IPS-18a (cell line): ENCODE measurements at regions not wholly inside any gene's neighbourhood (a gene's known extent, or its start where the extent isn't known, plus 50 kb on each side); places are given as distances from the start of the nearest gene placed in this dataset.

Experiments used
- H3K27ac ChIP-seq: one replicate; pipeline ENCODE4 v1.5.1; 2013; ENCODE audit warnings: low read length
- H3K27me3 ChIP-seq: one replicate; pipeline ENCODE4 v1.6.1; 2013; ENCODE audit warnings: mild to moderate bottlenecking, low read length; ENCODE audit not compliant: control insufficient read depth, insufficient read depth
- H3K36me3 ChIP-seq: one replicate; pipeline ENCODE4 v1.6.1; 2013; ENCODE audit warnings: low read depth, low read length; ENCODE audit not compliant: control insufficient read depth
- H3K4me1 ChIP-seq: one replicate; pipeline ENCODE4 v1.6.1; 2013; ENCODE audit warnings: low read depth, low read length; ENCODE audit not compliant: control insufficient read depth
- H3K4me3 ChIP-seq: one replicate; pipeline ENCODE4 v1.5.1; 2013; ENCODE audit warnings: low read length
- H3K9ac ChIP-seq: one replicate; pipeline ENCODE4 v1.6.1; 2013; ENCODE audit warnings: mild to moderate bottlenecking, low read length, moderate library complexity
- H3K9me3 ChIP-seq: one replicate; pipeline ENCODE4 v1.6.1; 2013; ENCODE audit warnings: low read depth, low read length; ENCODE audit not compliant: control insufficient read depth

DNA sequence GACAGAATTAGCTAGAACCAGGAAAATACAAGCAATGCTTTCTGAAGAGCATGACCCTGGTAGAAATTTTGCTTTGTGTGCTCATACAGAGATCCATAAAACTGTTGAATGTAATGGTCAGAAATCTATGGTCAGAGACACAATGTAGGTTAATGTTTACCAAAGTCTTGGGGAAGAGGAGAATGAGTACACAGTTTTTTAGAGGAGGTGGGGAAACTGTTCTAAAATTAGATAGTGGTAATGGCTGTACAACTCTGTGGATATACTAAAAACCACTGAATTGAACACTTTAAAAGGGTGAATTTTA is 109.5 kb upstream of the ARHGAP5 start:
- Histone ChIP-seq H3K27ac (no peak overlapping the region), H3K9ac (no peak overlapping the region), H3K4me3 (no peak overlapping the region), H3K27me3 (no peaks in the 10 kb centered on the region), H3K4me1 (no peaks in the 10 kb centered on the region), H3K9me3 (peaks cover 10% of the 10 kb centered on the region), H3K36me3 (no peaks in the 10 kb centered on the region)

DNA sequence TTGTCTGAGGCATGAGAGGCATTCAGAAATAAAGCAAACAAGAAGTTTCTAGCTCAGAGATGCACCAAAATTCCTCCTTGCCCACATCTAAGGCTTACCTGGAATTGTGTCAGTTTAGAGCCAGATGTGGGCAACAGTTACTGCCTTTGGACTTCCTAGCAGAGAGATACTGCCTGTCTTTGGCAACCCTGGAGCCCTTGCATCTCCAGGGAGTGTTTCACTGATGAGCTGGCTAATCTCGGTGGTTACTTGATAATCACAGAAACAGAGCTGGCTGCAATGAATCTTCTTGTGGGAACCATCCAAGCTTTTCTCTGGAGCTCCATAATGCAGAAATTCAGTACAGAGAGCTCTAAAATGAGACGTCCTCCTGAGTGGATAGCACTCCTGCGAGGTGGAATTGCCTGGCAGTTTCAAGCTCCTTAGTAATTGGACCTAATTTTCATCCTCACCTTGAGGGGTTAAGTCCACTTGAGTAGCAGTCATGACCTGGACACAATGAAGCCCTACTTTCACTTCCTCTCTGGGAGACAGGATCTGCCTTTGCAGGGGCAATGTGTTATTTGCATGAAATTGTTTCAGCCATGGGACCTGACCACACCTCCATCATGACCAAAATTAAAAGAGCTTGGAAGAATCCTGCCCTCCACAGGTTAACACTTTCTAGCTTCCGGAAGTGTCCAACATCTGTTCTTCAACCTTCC is 108.8 kb upstream of the ARHGAP5 start:
- no peak overlapping the region for H3K27ac ChIP-seq

DNA sequence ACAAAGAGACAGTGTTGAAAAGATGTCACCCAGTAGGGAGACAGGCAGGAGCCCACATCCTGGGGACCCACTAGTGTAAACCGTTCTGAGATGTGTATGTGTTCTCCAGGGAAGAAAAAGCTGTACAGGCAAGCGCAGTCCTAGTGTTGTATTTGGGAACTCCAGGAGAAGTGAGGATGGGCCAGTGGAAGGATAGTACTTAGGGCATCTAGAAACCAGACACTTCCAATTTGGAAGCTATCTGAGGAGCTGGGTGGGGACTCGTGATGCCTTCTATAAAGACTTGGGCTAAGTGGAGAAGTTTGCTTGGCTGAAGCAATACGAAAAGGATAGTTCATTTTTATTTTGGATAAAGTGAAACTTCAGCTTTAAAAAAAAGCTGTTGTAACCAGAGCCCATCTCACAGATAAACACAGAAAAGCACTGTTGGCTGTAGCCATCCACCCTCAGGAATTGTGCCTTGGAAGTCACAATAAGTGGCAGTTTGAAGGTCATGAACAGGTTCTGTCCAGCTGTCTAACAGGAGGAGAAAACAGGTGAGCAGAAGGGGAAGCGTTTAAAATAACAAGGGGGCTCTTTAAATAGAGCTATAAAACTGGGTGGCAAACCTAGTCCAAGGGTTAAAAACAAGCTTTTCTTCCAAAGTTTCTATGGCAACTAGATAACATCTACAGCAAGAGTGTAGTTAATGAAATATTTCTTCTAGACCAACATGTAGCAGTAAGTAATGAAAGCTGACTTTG is 108.0 kb upstream of the ARHGAP5 start:
- H3K9ac ChIP-seq: no peak overlapping the region
- H3K27me3 ChIP-seq: no peaks in the 10 kb centered on the region
- no peaks in the 10 kb centered on the region for H3K4me1 ChIP-seq
- no peaks in the 10 kb centered on the region for H3K36me3 ChIP-seq
- H3K9me3 ChIP-seq: peaks cover 14% of the 10 kb centered on the region
- no peak overlapping the region for H3K27ac ChIP-seq
- H3K4me3 ChIP-seq: no peak overlapping the region

More for the DNA sequence above, 108.8 kb upstream of the ARHGAP5 start:
- Histone ChIP-seq H3K4me1 (no peaks in the 10 kb centered on the region), H3K4me3 (no peak overlapping the region), H3K9me3 (peaks cover 10% of the 10 kb centered on the region), H3K27me3 (no peaks in the 10 kb centered on the region), H3K9ac (no peak overlapping the region), H3K36me3 (no peaks in the 10 kb centered on the region)

DNA sequence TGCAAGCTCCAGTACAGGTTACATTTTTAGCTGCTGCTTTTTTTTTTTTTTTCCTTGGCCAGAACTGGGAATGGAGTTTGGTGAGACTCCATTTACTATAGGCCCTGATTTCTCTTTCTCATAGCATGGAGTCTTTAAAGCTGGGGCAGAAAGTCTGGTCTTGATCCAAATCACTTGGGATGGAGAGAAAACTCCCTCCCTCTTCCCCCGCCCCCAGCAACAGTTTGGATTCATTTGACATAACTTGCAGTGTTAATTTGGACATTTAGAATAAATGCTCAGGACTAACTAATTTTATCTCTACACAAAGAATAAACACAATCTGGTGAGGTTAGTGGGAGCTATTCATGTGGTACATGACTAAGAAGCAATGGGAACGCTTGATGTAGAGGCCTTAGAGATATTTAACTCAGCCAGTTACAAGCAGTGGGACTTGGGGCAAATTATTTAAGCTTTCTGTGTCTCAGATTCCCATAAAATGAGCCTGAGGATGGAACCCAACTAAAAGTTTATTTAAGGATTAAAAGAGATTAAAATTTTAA is 107.3 kb upstream of the ARHGAP5 start:
- Histone ChIP-seq H3K9ac (no peak overlapping the region), H3K36me3 (no peaks in the 10 kb centered on the region), H3K4me3 (no peak overlapping the region), H3K9me3 (peaks cover 14% of the 10 kb centered on the region), H3K27ac (no peak overlapping the region), H3K27me3 (no peaks in the 10 kb centered on the region), H3K4me1 (no peaks in the 10 kb centered on the region)

DNA sequence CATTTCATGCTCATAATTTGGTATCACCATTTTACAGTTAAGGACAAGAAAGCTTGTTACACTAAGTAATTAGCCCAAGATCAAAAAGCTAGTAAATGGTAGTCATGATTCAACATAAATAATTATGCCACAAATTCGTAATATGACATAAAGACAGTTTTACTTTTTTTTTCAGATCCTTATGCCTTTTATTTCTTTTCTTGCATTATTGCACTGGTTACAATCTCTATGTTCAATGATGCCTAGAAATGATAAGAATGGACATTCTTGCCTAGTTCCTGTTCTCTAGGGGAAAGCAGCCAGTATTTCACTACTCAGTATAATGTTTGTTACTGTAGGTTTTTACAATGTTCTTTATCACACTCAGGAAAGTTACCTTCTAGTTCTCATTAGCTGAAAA is 106.4 kb upstream of the ARHGAP5 start:
- no peak overlapping the region for H3K9ac ChIP-seq
- H3K36me3 ChIP-seq: no peaks in the 10 kb centered on the region
- H3K27me3 ChIP-seq: no peaks in the 10 kb centered on the region
- no peaks in the 10 kb centered on the region for H3K4me1 ChIP-seq
- no peak overlapping the region for H3K4me3 ChIP-seq
- no peak overlapping the region for H3K27ac ChIP-seq
- peaks cover 14% of the 10 kb centered on the region for H3K9me3 ChIP-seq

DNA sequence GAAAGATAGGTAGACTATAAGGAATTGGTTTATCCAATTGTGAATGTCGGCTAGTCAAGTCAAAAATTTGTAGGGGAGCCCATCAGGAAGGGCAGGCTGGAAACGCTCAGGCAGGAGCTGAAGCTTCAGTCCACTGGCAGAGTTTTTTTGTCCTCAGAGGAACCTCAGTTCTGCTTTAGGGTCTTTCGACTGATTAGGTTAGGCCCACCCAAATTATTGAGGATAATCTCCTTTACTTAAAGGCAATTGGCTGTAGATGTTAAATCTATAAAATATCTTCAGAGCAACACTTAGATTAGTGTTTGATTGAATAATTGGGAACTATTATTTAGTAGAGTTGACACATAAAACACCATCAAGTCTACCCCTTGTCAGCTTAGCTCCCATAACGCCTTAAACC is 105.5 kb upstream of the ARHGAP5 start:
- Histone ChIP-seq H3K4me3 (no peak overlapping the region), H3K9me3 (peaks cover 14% of the 10 kb centered on the region), H3K36me3 (no peaks in the 10 kb centered on the region), H3K9ac (no peak overlapping the region), H3K4me1 (no peaks in the 10 kb centered on the region), H3K27me3 (no peaks in the 10 kb centered on the region), H3K27ac (no peak overlapping the region)

DNA sequence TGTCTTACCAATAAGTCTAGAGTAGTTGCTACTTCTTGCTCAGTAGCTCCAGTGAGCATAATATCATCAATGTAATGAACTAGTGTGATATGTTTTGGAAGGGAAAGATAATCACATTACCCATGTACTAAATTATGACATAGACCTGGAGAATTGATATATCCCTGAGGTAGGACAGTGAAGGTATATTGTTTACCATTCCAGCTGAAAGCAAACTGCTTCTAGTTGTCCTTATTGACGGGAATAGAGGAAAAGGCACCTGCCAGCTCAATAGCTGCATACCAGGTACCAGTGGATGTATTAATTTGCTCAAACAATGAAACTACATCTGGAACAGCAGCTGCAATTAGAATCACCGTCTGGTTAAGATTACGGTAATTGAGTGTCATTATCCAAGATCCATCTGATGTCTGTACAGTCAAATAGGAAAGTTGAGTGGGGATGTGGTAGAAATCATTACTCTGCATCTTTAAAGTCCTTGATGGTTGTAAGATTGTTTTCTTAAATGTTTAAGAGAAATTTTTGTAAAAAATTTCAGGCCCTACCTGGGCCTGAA is 100.0 kb upstream of the ARHGAP5 start:
- Histone ChIP-seq H3K9me3 (peaks cover 4% of the 10 kb centered on the region), H3K27ac (no peak overlapping the region), H3K27me3 (no peaks in the 10 kb centered on the region), H3K4me3 (no peak overlapping the region), H3K9ac (no peak overlapping the region), H3K4me1 (no peaks in the 10 kb centered on the region), H3K36me3 (no peaks in the 10 kb centered on the region)

DNA sequence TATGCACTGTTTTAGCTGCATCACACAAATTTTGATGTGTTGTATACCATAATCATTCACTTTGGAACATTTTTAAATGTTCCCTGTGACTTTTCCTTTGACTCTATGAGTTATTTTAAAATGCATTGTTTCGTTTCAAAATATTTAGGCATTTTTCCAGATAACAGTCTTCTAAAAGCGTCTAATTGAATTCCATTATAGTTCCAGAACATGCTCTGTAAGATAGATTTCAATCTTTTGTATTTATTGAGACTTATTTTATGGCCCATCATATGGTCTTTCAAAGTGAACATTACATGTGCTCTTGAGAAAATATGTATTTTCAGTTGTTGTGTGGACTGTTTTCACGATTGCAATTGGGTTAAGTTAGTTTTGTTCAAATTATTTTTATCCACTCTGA is 98.7 kb upstream of the ARHGAP5 start:
- Histone ChIP-seq H3K9me3 (peaks cover 4% of the 10 kb centered on the region), H3K9ac (no peak overlapping the region), H3K27me3 (no peaks in the 10 kb centered on the region), H3K4me1 (no peaks in the 10 kb centered on the region), H3K4me3 (no peak overlapping the region), H3K27ac (no peak overlapping the region), H3K36me3 (no peaks in the 10 kb centered on the region)

DNA sequence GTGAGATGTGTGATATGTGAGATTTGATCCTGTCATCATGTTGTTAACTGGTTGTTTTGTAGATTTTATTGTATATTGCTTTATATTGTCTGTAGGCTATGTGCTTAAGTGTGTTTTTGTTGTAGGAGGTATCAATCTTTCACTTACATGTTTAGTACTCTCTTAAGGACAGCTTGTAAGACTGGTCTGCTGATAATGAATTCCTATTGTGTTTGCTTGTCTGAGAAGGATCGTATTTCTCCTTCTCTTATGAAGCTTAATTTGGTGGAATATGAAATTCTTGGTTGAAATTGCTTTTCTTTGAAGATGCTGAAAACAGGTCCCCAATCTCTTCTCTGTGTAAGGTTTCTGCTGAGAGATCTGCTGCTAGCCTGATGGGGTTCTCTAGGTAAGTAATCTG is 94.5 kb upstream of the ARHGAP5 start:
- no peak overlapping the region for H3K27ac ChIP-seq
- no peaks in the 10 kb centered on the region for H3K36me3 ChIP-seq
- no peaks in the 10 kb centered on the region for H3K4me1 ChIP-seq
- no peak overlapping the region for H3K9ac ChIP-seq
- no peaks in the 10 kb centered on the region for H3K9me3 ChIP-seq
- H3K27me3 ChIP-seq: no peaks in the 10 kb centered on the region
- no peak overlapping the region for H3K4me3 ChIP-seq

DNA sequence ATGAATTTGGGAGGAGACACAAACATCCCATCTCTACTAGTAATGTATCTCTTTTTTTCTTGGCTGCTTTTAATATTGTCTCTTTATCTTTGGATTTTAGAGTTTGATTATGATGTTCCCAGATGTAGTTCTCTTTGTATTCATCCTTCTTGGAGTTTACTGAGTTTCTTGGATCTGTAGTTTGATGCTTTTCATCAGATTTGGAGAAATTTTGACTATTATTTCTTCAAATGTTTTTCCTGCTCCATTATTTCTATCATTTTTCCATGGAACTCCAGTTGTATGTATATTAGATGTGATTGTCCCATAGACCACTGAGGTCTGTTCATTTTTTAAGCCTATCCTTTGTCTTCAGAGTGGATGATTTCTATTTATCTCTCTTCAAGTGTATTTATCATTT is 90.7 kb upstream of the ARHGAP5 start:
- Histone ChIP-seq H3K4me1 (peaks cover 2% of the 10 kb centered on the region), H3K4me3 (no peak overlapping the region), H3K36me3 (no peaks in the 10 kb centered on the region)

DNA sequence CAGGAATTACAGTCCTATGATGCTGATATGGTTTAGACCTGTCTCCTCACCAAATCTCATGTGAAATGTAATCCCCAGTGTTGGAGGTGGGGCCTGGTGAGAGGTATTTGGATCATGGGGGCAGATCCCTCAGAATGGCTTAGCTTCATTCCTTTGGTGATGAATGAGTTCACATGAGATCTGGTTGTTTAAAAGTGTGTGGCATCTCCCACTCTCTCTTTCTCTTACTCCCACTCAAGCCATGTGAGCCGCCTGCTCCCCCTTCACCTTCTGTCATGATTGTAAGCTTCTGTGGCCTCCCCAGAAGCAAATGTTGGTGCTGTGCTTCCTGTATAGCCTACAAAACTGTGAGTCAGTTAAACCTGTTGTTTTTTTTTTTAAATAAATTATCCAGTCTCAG is 89.4 kb upstream of the ARHGAP5 start:
- H3K9ac ChIP-seq: no peak overlapping the region
- no peaks in the 10 kb centered on the region for H3K9me3 ChIP-seq
- H3K27me3 ChIP-seq: no peaks in the 10 kb centered on the region
- no peaks in the 10 kb centered on the region for H3K36me3 ChIP-seq
- H3K27ac ChIP-seq: no peak overlapping the region
- no peak overlapping the region for H3K4me3 ChIP-seq
- peaks cover 4% of the 10 kb centered on the region for H3K4me1 ChIP-seq

More for the DNA sequence above, 90.7 kb upstream of the ARHGAP5 start:
- H3K27ac ChIP-seq: no peak overlapping the region
- H3K27me3 ChIP-seq: no peaks in the 10 kb centered on the region
- no peaks in the 10 kb centered on the region for H3K9me3 ChIP-seq
- no peak overlapping the region for H3K9ac ChIP-seq
